ENCODE measurements at regions not wholly inside any gene's neighbourhood (a gene's known extent, or its start where the extent isn't known, plus 50 kb on each side); places are given as distances from the start of the nearest gene placed in this dataset.

- H3K4me1 Mint-ChIP-seq (ENCODE audit: low read depth), result no peaks in the 10 kb centered on the region
- no peak overlapping the region for H3K27ac Mint-ChIP-seq
- no peaks in the 10 kb centered on the region for H3K36me3 Mint-ChIP-seq (ENCODE audit: insufficient read depth in 2 of 2)
- DNase-seq (no peak), ATAC-seq (replicated peaks in 1 of 2) (no peak)
- no peaks in the 10 kb centered on the region for H3K27me3 Mint-ChIP-seq (ENCODE audit: low read depth)
- H3K9me3 Mint-ChIP-seq, result no peaks in the 10 kb centered on the region
- no peak overlapping the region for H3K4me3 Mint-ChIP-seq
These were observed 635.4 kb downstream of the SPRY1 start for GRCh38 chr4:124032035-124032434.

GRCh38 chr4:124035364-124036041, 638.9 kb downstream of the SPRY1 start:
- no peaks in the 10 kb centered on the region for H3K36me3 Mint-ChIP-seq (ENCODE audit: insufficient read depth in 2 of 2)
- no peak for DNase-seq
- H3K4me1 Mint-ChIP-seq (ENCODE audit: low read depth), result no peaks in the 10 kb centered on the region
- no peak for ATAC-seq (replicated peaks in 1 of 2)
- H3K9me3 Mint-ChIP-seq, result peaks cover 0 to 2% of the 10 kb centered on the region in 2 donors
- no peak overlapping the region for H3K4me3 Mint-ChIP-seq
- H3K27me3 Mint-ChIP-seq (ENCODE audit: low read depth), result no peaks in the 10 kb centered on the region
- H3K27ac Mint-ChIP-seq, result no peak overlapping the region

GRCh38 chr4:124037236-124037635, 640.6 kb downstream of the SPRY1 start:
- H3K9me3 Mint-ChIP-seq, result peaks cover 0 to 2% of the 10 kb centered on the region in 2 donors
- no peaks in the 10 kb centered on the region for H3K36me3 Mint-ChIP-seq (ENCODE audit: insufficient read depth in 2 of 2)
- H3K4me3 Mint-ChIP-seq, result no peak overlapping the region
- no peaks in the 10 kb centered on the region for H3K27me3 Mint-ChIP-seq (ENCODE audit: low read depth)
- H3K27ac Mint-ChIP-seq, result no peak overlapping the region
- ATAC-seq (replicated peaks in 1 of 2) (no peak), DNase-seq (no peak)
- H3K4me1 Mint-ChIP-seq (ENCODE audit: low read depth), result no peaks in the 10 kb centered on the region

DNA sequence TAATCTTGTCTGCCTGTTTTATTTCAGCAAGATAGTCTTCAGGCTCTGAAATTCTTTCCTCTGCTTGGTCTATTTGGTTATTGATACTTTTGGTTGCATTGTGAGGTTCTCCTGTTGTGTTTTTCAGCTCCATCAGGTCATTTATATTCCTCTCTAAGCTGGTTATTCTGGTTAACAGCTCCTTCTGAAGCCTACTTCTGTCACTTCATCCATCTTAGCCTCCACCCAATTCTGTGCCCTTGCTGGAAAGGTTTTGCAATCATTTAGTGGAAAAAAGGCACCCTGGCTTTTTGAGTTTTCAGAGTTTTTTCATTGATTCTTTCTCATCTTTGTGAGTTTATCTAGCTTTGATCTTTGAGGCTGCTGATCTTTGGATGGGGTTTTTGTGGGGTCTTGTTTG, 647.7 kb downstream of the SPRY1 start:
- H3K9me3 Mint-ChIP-seq, result peaks cover 2 to 6% of the 10 kb centered on the region in 2 donors
- no peaks in the 10 kb centered on the region for H3K4me1 Mint-ChIP-seq (ENCODE audit: low read depth)
- no peak overlapping the region for H3K4me3 Mint-ChIP-seq
- no peaks in the 10 kb centered on the region for H3K36me3 Mint-ChIP-seq (ENCODE audit: insufficient read depth in 2 of 2)
- H3K27me3 Mint-ChIP-seq (ENCODE audit: low read depth), result no peaks in the 10 kb centered on the region
- no peak for DNase-seq
- H3K27ac Mint-ChIP-seq, result no peak overlapping the region
- ATAC-seq (replicated peaks in 1 of 2), result no peak

- Mint-ChIP-seq H3K4me3 (no peak overlapping the region), H3K9me3 (peaks cover 2 to 5% of the 10 kb centered on the region in 2 donors), H3K27ac (no peak overlapping the region), H3K27me3 (ENCODE audit: low read depth) (no peaks in the 10 kb centered on the region), H3K4me1 (ENCODE audit: low read depth) (no peaks in the 10 kb centered on the region), H3K36me3 (ENCODE audit: insufficient read depth in 2 of 2) (no peaks in the 10 kb centered on the region)
- ATAC-seq (replicated peaks in 1 of 2) (no peak), DNase-seq (no peak)
These were observed 648.3 kb downstream of the SPRY1 start for GRCh38 chr4:124044867-124045266.

DNA sequence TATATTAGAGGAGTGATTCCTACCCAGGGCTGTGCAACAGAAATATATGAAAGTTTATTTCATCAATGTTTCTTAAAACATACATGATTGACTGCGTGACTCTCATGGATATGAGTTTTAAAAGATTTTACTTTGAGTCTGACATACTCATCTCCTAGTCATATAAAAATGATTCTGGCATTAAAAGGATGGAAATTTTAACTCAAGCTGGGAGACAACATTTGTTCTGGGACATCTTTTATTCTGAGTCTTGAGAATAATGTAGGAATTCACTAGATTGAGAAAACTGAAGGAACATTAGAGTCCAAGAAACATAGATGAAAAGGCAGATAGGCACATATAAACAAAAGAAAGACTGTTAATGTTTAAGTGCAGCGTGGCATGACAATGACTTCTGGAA, 649.6 kb downstream of the SPRY1 start:
- H3K36me3 Mint-ChIP-seq (ENCODE audit: insufficient read depth in 2 of 2), result no peaks in the 10 kb centered on the region
- no peak overlapping the region for H3K4me3 Mint-ChIP-seq
- no peaks in the 10 kb centered on the region for H3K27me3 Mint-ChIP-seq (ENCODE audit: low read depth)
- DNase-seq (no peak), ATAC-seq (replicated peaks in 1 of 2) (no peak)
- H3K27ac Mint-ChIP-seq, result no peak overlapping the region
- H3K4me1 Mint-ChIP-seq (ENCODE audit: low read depth), result no peaks in the 10 kb centered on the region
- H3K9me3 Mint-ChIP-seq, result peaks cover 2 to 10% of the 10 kb centered on the region in 2 donors

DNA sequence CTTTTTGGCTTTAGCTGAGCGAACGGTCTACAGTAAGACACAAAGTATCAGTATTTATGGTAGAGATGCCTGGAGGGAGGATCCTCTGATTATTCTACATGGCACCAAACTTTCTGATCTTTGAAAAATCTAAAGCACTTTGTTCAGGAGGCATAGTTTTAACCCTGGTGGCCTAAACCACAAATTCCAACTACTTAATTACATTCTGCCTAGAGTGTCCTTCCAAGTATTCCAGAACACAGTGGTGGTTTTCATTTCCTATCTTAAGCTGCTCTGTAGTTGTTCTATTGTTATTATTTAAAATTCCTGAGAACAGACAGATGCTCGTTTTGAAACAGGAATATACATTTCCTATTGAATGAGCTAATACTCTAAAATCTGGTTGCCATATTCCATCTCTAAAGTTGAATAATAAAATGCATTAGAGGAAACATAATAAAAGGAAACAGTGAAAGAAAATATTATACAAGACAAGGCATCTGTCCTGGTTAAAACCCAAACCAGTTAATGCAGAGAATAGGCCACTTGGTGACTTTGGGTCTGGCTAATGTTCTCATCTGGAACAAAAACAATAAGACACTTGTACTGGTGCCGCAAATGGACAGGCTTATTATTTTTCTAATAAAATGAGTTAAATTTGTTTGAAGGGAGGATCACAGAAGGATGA, 657.4 kb downstream of the SPRY1 start:
- no peak overlapping the region for H3K27ac Mint-ChIP-seq
- no peak for ATAC-seq (replicated peaks in 1 of 2)
- H3K36me3 Mint-ChIP-seq (ENCODE audit: insufficient read depth in 2 of 2), result no peaks in the 10 kb centered on the region
- no peaks in the 10 kb centered on the region for H3K27me3 Mint-ChIP-seq (ENCODE audit: low read depth)
- no peak for DNase-seq
- no peaks in the 10 kb centered on the region for H3K4me1 Mint-ChIP-seq (ENCODE audit: low read depth)
- H3K9me3 Mint-ChIP-seq, result peaks cover 0 to 6% of the 10 kb centered on the region in 2 donors
- H3K4me3 Mint-ChIP-seq, result no peak overlapping the region

DNA sequence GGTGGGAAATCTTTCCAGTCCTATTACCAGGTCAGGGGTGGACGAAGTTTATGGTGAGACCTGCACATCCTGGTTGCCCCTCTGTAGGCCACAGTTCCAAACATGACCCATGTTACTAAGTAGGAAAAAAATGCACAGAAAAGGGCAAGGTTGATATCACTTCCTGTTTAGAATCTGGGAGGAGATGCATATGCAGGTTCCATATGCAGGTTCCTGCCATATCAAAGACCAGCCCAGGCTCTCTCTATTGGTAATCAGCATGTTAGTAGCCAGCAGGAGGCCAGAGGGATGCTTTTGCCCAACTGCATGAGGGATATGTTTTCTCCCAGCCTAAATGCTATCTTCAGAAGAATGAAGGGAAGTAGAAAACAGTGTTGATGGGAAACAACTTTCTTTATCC, 657.2 kb downstream of the ANKRD50 start:
- no peak overlapping the region for H3K27ac Mint-ChIP-seq
- H3K9me3 Mint-ChIP-seq, result peaks cover 0 to 2% of the 10 kb centered on the region in 2 donors
- H3K4me3 Mint-ChIP-seq, result no peak overlapping the region
- H3K4me1 Mint-ChIP-seq (ENCODE audit: low read depth), result no peaks in the 10 kb centered on the region
- ATAC-seq (replicated peaks in 1 of 2), result no peak
- no peak for DNase-seq
- H3K36me3 Mint-ChIP-seq (ENCODE audit: insufficient read depth in 2 of 2), result no peaks in the 10 kb centered on the region
- no peaks in the 10 kb centered on the region for H3K27me3 Mint-ChIP-seq (ENCODE audit: low read depth)

DNA sequence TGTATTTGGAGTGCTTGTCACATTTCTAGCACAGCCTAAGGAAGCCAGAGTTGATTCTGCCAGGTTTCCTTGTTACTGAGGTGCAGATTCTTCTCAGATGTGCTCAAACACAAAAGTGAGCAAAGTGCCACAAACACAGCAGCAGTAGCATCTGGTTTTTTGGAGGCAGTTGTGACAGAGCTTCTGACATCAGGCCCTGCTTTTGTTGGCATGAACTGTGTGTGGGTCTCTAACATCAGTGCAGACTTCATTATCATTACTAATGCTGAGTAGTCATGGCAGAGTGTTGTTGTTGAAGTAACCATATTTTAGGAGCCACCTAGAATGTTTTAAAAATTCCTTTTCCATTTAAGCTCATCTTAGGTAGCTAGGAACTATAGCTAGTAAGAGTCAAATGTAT, 656.6 kb downstream of the ANKRD50 start:
- peaks cover 0 to 2% of the 10 kb centered on the region in 2 donors for H3K9me3 Mint-ChIP-seq
- DNase-seq (no peak), ATAC-seq (replicated peaks in 1 of 2) (no peak)
- H3K27ac Mint-ChIP-seq, result no peak overlapping the region
- H3K27me3 Mint-ChIP-seq (ENCODE audit: low read depth), result no peaks in the 10 kb centered on the region
- no peak overlapping the region for H3K4me3 Mint-ChIP-seq
- no peaks in the 10 kb centered on the region for H3K4me1 Mint-ChIP-seq (ENCODE audit: low read depth)
- no peaks in the 10 kb centered on the region for H3K36me3 Mint-ChIP-seq (ENCODE audit: insufficient read depth in 2 of 2)

GRCh38 chr4:124060261-124060918, 652.1 kb downstream of the ANKRD50 start:
- no peak for ATAC-seq (replicated peaks in 1 of 2)
- Mint-ChIP-seq H3K27me3 (ENCODE audit: low read depth) (no peaks in the 10 kb centered on the region), H3K4me3 (no peak overlapping the region), H3K9me3 (no peaks in the 10 kb centered on the region), H3K27ac (no peak overlapping the region), H3K4me1 (ENCODE audit: low read depth) (no peaks in the 10 kb centered on the region), H3K36me3 (ENCODE audit: insufficient read depth in 2 of 2) (no peaks in the 10 kb centered on the region)
- DNase-seq, result no peak

DNA sequence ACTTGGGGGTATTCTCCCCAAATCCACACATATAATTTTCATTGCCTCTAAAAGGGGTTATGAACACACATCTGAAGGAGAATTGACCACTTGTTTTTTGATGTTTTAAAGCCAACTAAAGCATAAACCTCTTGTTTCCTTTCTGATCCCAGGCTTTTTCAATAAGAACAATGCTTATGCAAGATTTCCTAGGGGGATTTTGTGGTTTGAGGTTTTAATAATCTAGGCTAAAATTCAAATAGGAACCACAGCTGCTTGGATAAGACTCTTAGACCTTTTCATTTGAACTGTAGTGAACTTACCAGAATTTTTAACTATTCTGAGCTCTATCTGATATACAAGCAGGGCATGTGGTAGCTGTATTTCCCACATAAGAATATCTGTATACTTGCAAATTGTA, 651.1 kb downstream of the ANKRD50 start:
- ATAC-seq (replicated peaks in 1 of 2) (no peak), DNase-seq (no peak)
- no peak overlapping the region for H3K4me3 Mint-ChIP-seq
- no peaks in the 10 kb centered on the region for H3K4me1 Mint-ChIP-seq (ENCODE audit: low read depth)
- peaks cover 0 to 2% of the 10 kb centered on the region in 2 donors for H3K9me3 Mint-ChIP-seq
- no peaks in the 10 kb centered on the region for H3K36me3 Mint-ChIP-seq (ENCODE audit: insufficient read depth in 2 of 2)
- H3K27ac Mint-ChIP-seq, result no peak overlapping the region
- no peaks in the 10 kb centered on the region for H3K27me3 Mint-ChIP-seq (ENCODE audit: low read depth)

DNA sequence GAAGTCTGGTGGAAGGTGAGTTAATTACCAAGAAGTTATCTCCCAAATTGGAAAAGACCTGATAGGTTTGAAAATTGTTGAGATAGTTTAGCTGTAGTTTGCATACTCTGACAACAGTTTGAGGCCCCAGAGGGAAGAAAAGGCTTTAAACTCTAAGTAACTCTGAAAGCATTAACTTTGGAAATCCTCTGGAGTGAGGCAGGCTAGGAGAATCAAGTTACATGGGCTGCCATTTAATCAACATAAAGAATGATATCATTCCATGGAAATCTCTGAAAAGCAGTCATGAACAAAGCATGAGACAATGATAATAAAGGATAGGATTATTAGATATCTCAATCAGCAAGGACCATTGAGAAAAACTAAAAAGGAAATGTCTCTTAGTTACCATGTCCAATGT, 647.1 kb downstream of the ANKRD50 start:
- ATAC-seq (replicated peaks in 1 of 2) (no peak), DNase-seq (no peak)
- Mint-ChIP-seq H3K27ac (no peak overlapping the region), H3K4me1 (ENCODE audit: low read depth) (no peaks in the 10 kb centered on the region), H3K9me3 (peaks cover 0 to 5% of the 10 kb centered on the region in 2 donors), H3K4me3 (no peak overlapping the region), H3K27me3 (ENCODE audit: low read depth) (no peaks in the 10 kb centered on the region), H3K36me3 (ENCODE audit: insufficient read depth in 2 of 2) (peaks cover 0 to under 1% of the 10 kb centered on the region in 2 donors)

DNA sequence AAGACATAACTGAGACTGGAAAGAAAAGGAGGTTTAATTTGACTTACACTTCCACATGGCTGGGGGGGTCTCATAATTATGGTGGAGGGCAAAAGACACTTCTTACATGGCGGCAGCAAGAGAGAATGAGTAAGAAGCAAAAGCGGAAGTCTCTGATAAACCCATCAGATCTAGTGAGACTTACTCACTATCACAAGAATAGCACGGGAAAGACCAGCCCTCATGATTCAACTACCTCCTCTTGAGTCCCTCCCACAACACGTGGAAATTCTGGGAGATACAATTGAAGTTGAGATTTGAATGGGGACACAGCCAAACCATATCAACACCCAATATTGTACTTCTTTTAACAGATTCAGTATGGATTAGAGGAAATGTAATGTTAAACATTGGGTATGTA, 646.6 kb downstream of the ANKRD50 start:
- no peak for ATAC-seq (replicated peaks in 1 of 2)
- H3K9me3 Mint-ChIP-seq, result peaks cover 2 to 10% of the 10 kb centered on the region in 2 donors
- peaks cover 2 to 6% of the 10 kb centered on the region in 2 donors for H3K36me3 Mint-ChIP-seq (ENCODE audit: insufficient read depth in 2 of 2)

More for the DNA sequence above, 646.6 kb downstream of the ANKRD50 start:
- Mint-ChIP-seq H3K27me3 (ENCODE audit: low read depth) (no peaks in the 10 kb centered on the region), H3K27ac (no peak overlapping the region), H3K4me1 (ENCODE audit: low read depth) (no peaks in the 10 kb centered on the region), H3K4me3 (no peak overlapping the region)
- no peak for DNase-seq

Data from activated T-cell treated with anti-CD3 and anti-CD28 coated beads, Interleukin-2, amount 50 U/mL, for 72 hours (primary cell).